KOPT-K1 (cell line): ENCODE measurements at regions not wholly inside any gene's neighbourhood (a gene's known extent, or its start where the extent isn't known, plus 50 kb on each side); places are given as distances from the start of the nearest gene placed in this dataset.

Source experiments
- H3K27ac ChIP-seq: fragments of 200-600 bp; sonication (generic); 2 replicates; pipeline ENCODE4 v1.5.1; 2016; ENCODE audit warnings: antibody characterized with exemption, mild to moderate bottlenecking, low read depth, low read length; ENCODE audit not compliant: poor library complexity, severe bottlenecking
- H3K36me3 ChIP-seq: fragments of 200-600 bp; sonication (generic); 2 replicates; pipeline ENCODE4 v1.5.1; 2017; ENCODE audit warnings: antibody characterized with exemption, mild to moderate bottlenecking, low read length, moderate library complexity; ENCODE audit not compliant: insufficient read depth
- H3K9me3 ChIP-seq: fragments of 200-600 bp; sonication (generic); 2 replicates; pipeline ENCODE4 v1.5.1; 2017; ENCODE audit warnings: antibody characterized with exemption, low read length, mild to moderate bottlenecking; ENCODE audit not compliant: insufficient read depth, poor library complexity, severe bottlenecking

GRCh38 chr10:130454543-130455000 is 318.4 kb downstream of the GLRX3 start:
- H3K36me3 ChIP-seq: no peaks in the 10 kb centered on the region
- H3K9me3 ChIP-seq: peaks cover 15% of the 10 kb centered on the region
- H3K27ac ChIP-seq: no peak overlapping the region

GRCh38 chr10:130455111-130455695 is 319.0 kb downstream of the GLRX3 start:
- Histone ChIP-seq H3K36me3 (no peaks in the 10 kb centered on the region), H3K9me3 (peaks cover 15% of the 10 kb centered on the region), H3K27ac (no peak overlapping the region)

DNA sequence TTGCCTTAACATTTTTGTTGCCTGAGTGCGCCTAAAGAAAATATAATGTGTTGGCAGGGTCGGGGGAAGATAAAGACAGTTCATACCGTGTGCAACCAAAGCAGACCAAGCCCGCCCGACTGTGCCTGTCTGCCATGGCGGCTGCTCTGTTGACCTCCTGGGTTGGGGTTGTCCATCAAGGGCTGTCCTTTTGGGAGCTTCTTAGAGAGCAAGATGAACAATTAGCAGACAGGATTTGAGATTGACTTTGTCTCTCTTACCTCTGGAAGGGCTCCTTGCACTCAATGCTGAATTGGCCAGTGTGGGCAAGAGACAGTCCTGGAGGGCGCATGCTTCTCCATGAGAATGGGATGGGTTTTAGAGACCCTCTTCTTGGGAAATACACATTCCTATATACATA is 319.6 kb downstream of the GLRX3 start:
- Histone ChIP-seq H3K27ac (no peak overlapping the region), H3K36me3 (no peaks in the 10 kb centered on the region), H3K9me3 (peaks cover 15% of the 10 kb centered on the region)

GRCh38 chr10:130456616-130457015 is 320.4 kb downstream of the GLRX3 start:
- Histone ChIP-seq H3K36me3 (no peaks in the 10 kb centered on the region), H3K27ac (no peak overlapping the region), H3K9me3 (peaks cover 15% of the 10 kb centered on the region)

- Histone ChIP-seq H3K27ac (no peak overlapping the region), H3K36me3 (no peaks in the 10 kb centered on the region), H3K9me3 (peaks cover 8% of the 10 kb centered on the region)
Observed at GRCh38 chr10:130458509-130458908, 322.3 kb downstream of the GLRX3 start.

DNA sequence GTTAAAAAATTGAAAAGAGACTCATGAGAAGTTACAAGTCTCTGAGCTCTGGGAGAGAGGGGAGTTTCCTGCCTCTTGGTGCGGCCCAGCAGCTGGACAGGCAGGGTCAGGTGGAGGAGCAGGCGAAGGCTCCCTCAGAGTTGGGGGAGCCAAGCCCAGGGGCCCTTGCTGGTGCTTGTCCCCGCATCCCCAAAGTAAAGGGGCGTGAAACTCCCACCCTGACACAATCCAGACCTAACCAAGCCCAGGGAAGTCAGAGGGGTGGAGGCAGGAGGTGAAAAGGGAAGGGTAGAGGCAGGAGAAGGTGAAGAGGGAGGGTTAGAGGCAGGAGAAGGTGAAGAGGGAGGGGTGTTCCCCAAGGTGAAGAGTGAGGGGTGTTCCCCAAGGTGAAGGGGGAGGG is 322.8 kb downstream of the GLRX3 start:
- H3K27ac ChIP-seq: no peak overlapping the region
- H3K36me3 ChIP-seq: no peaks in the 10 kb centered on the region
- H3K9me3 ChIP-seq: peaks cover 5% of the 10 kb centered on the region

GRCh38 chr10:130459851-130460490 is 323.8 kb downstream of the GLRX3 start:
- H3K27ac ChIP-seq: no peak overlapping the region
- H3K36me3 ChIP-seq: no peaks in the 10 kb centered on the region
- H3K9me3 ChIP-seq: no peaks in the 10 kb centered on the region

DNA sequence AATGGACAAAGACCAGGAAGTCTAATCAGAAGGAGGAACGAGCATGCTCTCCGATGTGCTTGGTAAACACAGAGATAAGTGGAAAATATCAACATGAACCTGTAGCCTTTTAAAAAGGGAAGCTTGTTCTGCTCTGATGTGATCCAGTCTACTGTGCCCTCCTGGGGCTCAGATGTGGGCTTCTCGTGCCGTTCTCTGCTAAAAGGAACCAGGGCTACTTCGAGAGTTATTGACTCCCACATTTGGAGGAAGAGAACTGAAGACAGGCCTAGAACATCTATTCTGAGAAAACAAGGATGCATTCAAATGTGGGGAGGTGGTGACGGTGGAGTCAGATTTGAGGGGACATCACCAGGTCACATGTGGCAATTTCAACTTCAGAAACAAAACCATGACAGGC is 325.4 kb downstream of the GLRX3 start:
- no peaks in the 10 kb centered on the region for H3K36me3 ChIP-seq
- H3K9me3 ChIP-seq: no peaks in the 10 kb centered on the region
- H3K27ac ChIP-seq: no peak overlapping the region

DNA sequence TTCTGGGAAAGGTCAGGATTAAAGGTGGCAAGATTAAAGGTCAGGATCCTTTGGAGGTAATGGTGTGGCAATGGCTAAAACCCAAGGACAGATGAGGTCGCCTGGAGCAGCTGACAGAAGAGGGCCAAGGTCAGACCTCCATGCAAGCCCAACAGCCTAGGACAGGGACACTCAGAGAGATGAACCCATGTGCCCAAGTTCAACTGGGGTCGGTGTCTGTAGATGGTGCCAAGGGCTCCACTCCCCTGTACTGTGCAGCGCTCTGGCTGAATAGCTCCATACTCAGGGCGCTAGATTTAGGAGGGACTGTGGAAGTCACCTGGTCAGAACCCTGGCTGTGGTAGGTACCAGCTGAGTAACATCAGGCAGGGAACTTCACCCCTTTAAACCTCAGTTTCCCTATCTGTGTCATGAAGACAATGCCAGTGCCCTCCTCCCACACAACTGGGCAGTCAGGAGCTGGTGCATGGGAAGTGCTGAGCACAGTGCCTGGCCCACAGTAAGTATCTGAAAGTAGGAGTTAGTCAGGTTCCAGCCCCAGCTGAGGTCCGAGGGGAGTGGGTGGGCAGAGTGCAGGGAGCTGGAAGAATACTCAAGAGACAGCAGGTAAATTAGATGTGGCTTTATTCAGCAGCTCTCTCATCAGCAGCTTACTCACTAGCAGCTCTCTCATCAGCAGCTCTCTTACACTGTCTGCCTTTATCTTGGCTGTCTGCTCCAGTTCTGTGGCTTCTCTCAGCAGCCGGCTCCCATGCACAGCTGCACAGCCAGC is 327.1 kb downstream of the GLRX3 start:
- Histone ChIP-seq H3K27ac (no peak overlapping the region), H3K9me3 (no peaks in the 10 kb centered on the region), H3K36me3 (no peaks in the 10 kb centered on the region)

DNA sequence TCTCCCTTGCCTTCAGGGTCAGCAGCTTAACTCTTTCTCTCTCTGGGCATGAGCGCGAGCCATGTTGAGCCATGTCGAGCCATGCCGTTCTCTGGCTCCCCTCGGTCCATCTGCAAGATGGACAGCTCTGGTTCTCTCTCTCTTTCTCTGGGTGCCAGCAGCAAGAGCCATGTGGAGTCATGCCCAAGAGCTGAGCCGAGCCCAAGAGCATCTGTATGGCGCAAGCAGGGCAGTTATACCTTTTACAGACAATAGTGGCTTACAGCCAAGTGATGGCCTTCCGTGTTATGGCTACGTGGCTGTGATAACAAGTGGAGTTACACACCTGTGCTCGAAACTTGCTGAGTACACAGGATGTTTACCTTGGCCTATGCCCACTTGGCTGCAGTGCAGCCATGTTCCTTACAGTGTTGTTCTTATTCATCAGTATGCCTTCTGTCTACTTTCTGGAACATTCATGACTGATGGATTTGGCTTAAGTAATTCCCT is 327.7 kb downstream of the GLRX3 start:
- no peak overlapping the region for H3K27ac ChIP-seq
- no peaks in the 10 kb centered on the region for H3K36me3 ChIP-seq
- H3K9me3 ChIP-seq: no peaks in the 10 kb centered on the region

GRCh38 chr10:130464426-130464825 is 328.2 kb downstream of the GLRX3 start:
- no peaks in the 10 kb centered on the region for H3K36me3 ChIP-seq
- no peaks in the 10 kb centered on the region for H3K9me3 ChIP-seq
- no peak overlapping the region for H3K27ac ChIP-seq

DNA sequence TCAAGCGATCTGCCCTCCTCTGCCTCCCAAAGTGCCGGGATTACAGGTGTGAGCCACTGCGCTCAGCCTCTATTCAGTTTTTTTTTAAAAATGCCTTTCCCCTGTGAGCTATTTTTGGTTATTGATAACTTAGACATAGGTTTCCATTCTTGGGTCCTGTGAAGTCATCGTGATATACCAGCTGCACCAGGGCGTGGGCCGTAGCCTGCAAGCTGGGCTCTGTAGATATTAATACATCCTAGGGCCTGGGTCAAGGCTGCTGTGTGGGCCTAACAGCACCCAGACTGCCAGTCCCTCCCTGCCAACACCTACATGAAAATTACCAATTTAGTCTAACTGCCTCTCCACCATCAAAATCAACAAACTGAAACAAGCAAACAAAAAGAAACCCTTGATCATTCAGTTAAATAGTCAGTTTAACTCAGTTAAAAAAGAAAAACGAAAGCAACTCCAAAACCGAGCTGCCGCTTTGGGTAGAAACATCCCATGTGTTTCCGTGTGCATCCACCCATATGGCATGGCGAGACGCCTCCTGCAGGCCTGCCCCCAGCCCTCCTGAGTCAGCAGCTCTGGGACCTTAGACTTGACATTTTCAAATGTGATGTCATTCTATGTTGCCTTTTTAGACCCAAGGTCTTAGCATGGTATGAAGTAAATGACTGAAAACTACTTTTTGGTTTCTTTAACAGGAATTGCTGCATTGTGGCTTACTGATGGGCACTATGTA is 330.2 kb downstream of the GLRX3 start:
- Histone ChIP-seq H3K36me3 (no peaks in the 10 kb centered on the region), H3K9me3 (no peaks in the 10 kb centered on the region), H3K27ac (no peak overlapping the region)

DNA sequence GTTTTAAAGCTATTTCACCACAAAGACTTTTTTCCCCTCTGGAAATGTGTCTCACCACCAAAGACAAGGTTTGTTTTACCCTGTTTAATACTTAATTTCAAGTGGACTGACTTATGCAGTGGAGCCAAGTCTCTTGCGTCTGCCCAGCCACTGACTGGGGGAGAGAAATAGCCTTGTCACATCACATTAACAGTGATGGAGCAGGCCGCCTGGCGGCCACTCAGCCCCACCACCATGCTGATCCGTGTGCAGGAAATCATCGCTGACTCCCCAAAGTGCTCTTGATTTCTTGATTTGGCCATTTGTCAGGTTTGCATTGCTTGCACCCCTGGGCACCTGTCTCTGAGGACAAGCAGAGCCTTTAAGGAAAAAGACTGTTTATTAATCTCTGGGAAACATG is 334.1 kb downstream of the GLRX3 start:
- Histone ChIP-seq H3K36me3 (no peaks in the 10 kb centered on the region), H3K9me3 (no peaks in the 10 kb centered on the region), H3K27ac (no peak overlapping the region)

DNA sequence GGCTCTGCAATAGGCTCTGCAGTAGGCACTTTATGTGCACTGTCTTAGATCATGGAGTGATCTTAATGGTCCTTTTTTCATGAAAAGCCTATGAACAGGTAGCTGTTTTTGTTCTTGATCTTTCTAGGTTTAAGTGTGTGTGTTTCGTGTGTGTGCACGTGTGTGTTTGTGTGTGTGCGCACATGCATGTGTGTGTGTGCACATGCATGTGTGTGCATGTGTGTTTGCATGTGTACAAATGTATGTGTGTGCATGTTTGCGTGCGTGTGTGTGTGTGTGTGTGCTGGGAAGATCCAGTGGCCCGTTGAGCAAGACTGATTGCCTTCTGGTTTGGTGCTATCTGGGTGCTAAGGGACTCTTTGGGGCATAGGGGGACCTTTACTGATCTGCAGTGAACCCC is 334.8 kb downstream of the GLRX3 start:
- Histone ChIP-seq H3K36me3 (no peaks in the 10 kb centered on the region), H3K27ac (no peak overlapping the region), H3K9me3 (no peaks in the 10 kb centered on the region)

GRCh38 chr10:130471486-130471885 is 335.3 kb downstream of the GLRX3 start:
- Histone ChIP-seq H3K36me3 (no peaks in the 10 kb centered on the region), H3K9me3 (no peaks in the 10 kb centered on the region), H3K27ac (no peak overlapping the region)
